Natural killer cell (primary cell): ENCODE measurements at regions not wholly inside any gene's neighbourhood (a gene's known extent, or its start where the extent isn't known, plus 50 kb on each side); places are given as distances from the start of the nearest gene placed in this dataset.

ENCODE experiments used
- ATAC-seq, 3 donors: fragments of 150-1000 bp in 2 of 3; fragments of 200-7000 bp in 1 of 3; cut with Tn5 transposase; 1 replicate in 1 of 3; 2 replicates in 2 of 3; pipeline ENCODE4 v1.10.0; 2021; ENCODE audit warnings: mild to moderate bottlenecking in 2 of 3, moderate library complexity in 2 of 3
- DNase-seq, 2 donors: peaks; one replicate each; pipeline versions ENCODE4 v3.0.0 to v3.0.0-alpha.2; 2013 to 2021; ENCODE audit warnings: mixed read lengths in 1 of 2
- H3K27ac ChIP-seq: one replicate; pipeline ENCODE4 v1.5.1; 2013; ENCODE audit warnings: mild to moderate bottlenecking, low read length
- H3K27me3 ChIP-seq: one replicate; pipeline ENCODE4 v1.6.1; 2013; ENCODE audit warnings: low read length; ENCODE audit not compliant: control insufficient read depth, insufficient read depth
- H3K36me3 ChIP-seq: one replicate; pipeline ENCODE4 v1.6.1; 2013; ENCODE audit warnings: low read length; ENCODE audit not compliant: control insufficient read depth, insufficient read depth
- H3K4me1 ChIP-seq: one replicate; pipeline ENCODE4 v1.6.1; 2013; ENCODE audit warnings: low read length; ENCODE audit not compliant: control insufficient read depth, insufficient read depth
- H3K4me3 ChIP-seq: one replicate; pipeline ENCODE4 v1.5.1; 2013; ENCODE audit warnings: low read length
- H3K9me3 ChIP-seq: one replicate; pipeline ENCODE4 v1.6.1; 2013; ENCODE audit warnings: low read length; ENCODE audit not compliant: control insufficient read depth, insufficient read depth
- H3K27ac Mint-ChIP-seq, 2 donors: one replicate each; pipeline ENCODE4 v1.8.0; 2022; ENCODE audit warnings: mild to moderate bottlenecking in 2 of 2, mixed read lengths in 2 of 2, moderate library complexity in 1 of 2
- H3K27me3 Mint-ChIP-seq, 2 donors: one replicate each; pipeline ENCODE4 v1.8.0; 2022; ENCODE audit warnings: low read depth in 2 of 2, mixed read lengths in 2 of 2
- H3K36me3 Mint-ChIP-seq: one replicate; pipeline ENCODE4 v1.8.0; 2022; ENCODE audit warnings: mixed read lengths
- H3K4me1 Mint-ChIP-seq, 2 donors: one replicate each; pipeline ENCODE4 v1.8.0; 2022; ENCODE audit warnings: mixed read lengths in 2 of 2
- H3K4me3 Mint-ChIP-seq: one replicate; pipeline ENCODE4 v1.8.0; 2022; ENCODE audit warnings: mild to moderate bottlenecking, moderate library complexity, mixed read lengths
- H3K9me3 Mint-ChIP-seq, 2 donors: one replicate each; pipeline ENCODE4 v1.8.0; 2022; ENCODE audit warnings: mixed read lengths in 2 of 2
- WGBS: methylation state at CpG from one replicate; pipeline ENCODE4 v1.1.7; 2013; ENCODE audit warnings: missing lambda C conversion rate; ENCODE audit not compliant: insufficient coverage; 5-methylcytosine and 5-hydroxymethylcytosine counted together
- intact Hi-C: fragments of 100-400 bp; cut with micrococcal nuclease; formaldehyde crosslinking; loops from one replicate; pipeline ENCODE4 v1.14.2; 2022
- TF ChIP-seq, protein P1 (sequence below): fragments of 200-600 bp; IDR thresholded peaks from one replicate; pipeline ENCODE4 v1.8.0; 2022; ENCODE audit warnings: antibody characterized with exemption

- no peak for DNase-seq
- Histone ChIP-seq H3K36me3 (no peaks in the 10 kb centered on the region), H3K27ac (no peak overlapping the region), H3K27me3 (no peaks in the 10 kb centered on the region), H3K9me3 (no peaks in the 10 kb centered on the region), H3K4me3 (no peak overlapping the region), H3K4me1 (no peaks in the 10 kb centered on the region)
- Mint-ChIP-seq H3K27me3 (no peaks in the 10 kb centered on the region), H3K27ac (no peak overlapping the region), H3K9me3 (no peaks in the 10 kb centered on the region), H3K4me1 (no peaks in the 10 kb centered on the region), H3K36me3 (no peaks in the 10 kb centered on the region), H3K4me3 (no peak overlapping the region)
- WGBS: 66% methylated on average over 4 of the region's 4 CpGs
- TF ChIP-seq, protein P1, sequence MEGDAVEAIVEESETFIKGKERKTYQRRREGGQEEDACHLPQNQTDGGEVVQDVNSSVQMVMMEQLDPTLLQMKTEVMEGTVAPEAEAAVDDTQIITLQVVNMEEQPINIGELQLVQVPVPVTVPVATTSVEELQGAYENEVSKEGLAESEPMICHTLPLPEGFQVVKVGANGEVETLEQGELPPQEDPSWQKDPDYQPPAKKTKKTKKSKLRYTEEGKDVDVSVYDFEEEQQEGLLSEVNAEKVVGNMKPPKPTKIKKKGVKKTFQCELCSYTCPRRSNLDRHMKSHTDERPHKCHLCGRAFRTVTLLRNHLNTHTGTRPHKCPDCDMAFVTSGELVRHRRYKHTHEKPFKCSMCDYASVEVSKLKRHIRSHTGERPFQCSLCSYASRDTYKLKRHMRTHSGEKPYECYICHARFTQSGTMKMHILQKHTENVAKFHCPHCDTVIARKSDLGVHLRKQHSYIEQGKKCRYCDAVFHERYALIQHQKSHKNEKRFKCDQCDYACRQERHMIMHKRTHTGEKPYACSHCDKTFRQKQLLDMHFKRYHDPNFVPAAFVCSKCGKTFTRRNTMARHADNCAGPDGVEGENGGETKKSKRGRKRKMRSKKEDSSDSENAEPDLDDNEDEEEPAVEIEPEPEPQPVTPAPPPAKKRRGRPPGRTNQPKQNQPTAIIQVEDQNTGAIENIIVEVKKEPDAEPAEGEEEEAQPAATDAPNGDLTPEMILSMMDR: no peak
- no peak for ATAC-seq
- intact Hi-C loops: no loop called here
Measured at GRCh38 chr2:128796321-128796720, 477.7 kb upstream of the HS6ST1 start.

GRCh38 chr2:128797092-128797491 lies 478.4 kb upstream of the HS6ST1 start:
- H3K4me3 Mint-ChIP-seq: no peak overlapping the region
- Histone ChIP-seq H3K36me3 (no peaks in the 10 kb centered on the region), H3K4me3 (no peak overlapping the region), H3K9me3 (no peaks in the 10 kb centered on the region), H3K4me1 (no peaks in the 10 kb centered on the region), H3K27me3 (no peaks in the 10 kb centered on the region), H3K27ac (no peak overlapping the region)
- peaks cover 0 to 5% of the 10 kb centered on the region in 2 donors for H3K27me3 Mint-ChIP-seq
- no peaks in the 10 kb centered on the region for H3K4me1 Mint-ChIP-seq
- no peaks in the 10 kb centered on the region for H3K9me3 Mint-ChIP-seq
- no peak for DNase-seq
- intact Hi-C loops: no loop called here
- no peak for ATAC-seq
- 73% methylated on average over 3 of the region's 4 CpGs for WGBS
- TF ChIP-seq, protein P1: no peak
- H3K27ac Mint-ChIP-seq: no peak overlapping the region
- no peaks in the 10 kb centered on the region for H3K36me3 Mint-ChIP-seq

DNA sequence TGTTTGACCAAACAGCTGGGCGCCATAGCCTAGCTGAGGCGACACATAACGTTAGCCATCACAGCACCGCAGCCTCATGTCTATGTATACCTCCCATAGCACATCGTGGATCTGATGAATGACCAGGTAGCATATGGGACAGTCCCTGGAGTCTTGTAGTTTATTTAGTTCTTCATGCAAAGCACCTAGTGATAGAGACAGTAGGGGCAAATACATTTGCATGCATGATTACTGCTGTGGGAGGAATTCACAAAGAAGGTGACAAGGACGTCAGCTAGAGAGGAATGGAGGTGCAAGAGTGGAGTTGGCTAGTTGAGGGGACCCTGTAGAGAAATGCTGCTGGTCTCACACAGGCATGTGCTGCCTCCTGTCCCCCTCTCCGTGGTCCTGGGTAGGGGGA lies 478.9 kb upstream of the HS6ST1 start:
- no peak overlapping the region for H3K27ac ChIP-seq
- ATAC-seq: no peak
- Mint-ChIP-seq H3K4me1 (no peaks in the 10 kb centered on the region), H3K27ac (no peak overlapping the region), H3K27me3 (peaks cover 0 to 10% of the 10 kb centered on the region in 2 donors), H3K36me3 (no peaks in the 10 kb centered on the region), H3K9me3 (no peaks in the 10 kb centered on the region), H3K4me3 (no peak overlapping the region)
- intact Hi-C loops: no loop called here
- no peaks in the 10 kb centered on the region for H3K36me3 ChIP-seq
- no peak for DNase-seq
- WGBS: 84% methylated on average over 7 of the region's 7 CpGs
- H3K9me3 ChIP-seq: no peaks in the 10 kb centered on the region
- TF ChIP-seq, protein P1: no peak
- no peak overlapping the region for H3K4me3 ChIP-seq
- no peaks in the 10 kb centered on the region for H3K4me1 ChIP-seq
- no peaks in the 10 kb centered on the region for H3K27me3 ChIP-seq

GRCh38 chr2:128797937-128798336 lies 479.3 kb upstream of the HS6ST1 start:
- TF ChIP-seq, protein P1: no peak
- DNase-seq (no peak), ATAC-seq (no peak)
- intact Hi-C loops: no loop called here
- no peaks in the 10 kb centered on the region for H3K9me3 ChIP-seq
- Mint-ChIP-seq H3K36me3 (no peaks in the 10 kb centered on the region), H3K27ac (no peak overlapping the region), H3K4me1 (no peaks in the 10 kb centered on the region), H3K4me3 (no peak overlapping the region), H3K27me3 (peaks cover 0 to 12% of the 10 kb centered on the region in 2 donors), H3K9me3 (no peaks in the 10 kb centered on the region)
- no peak overlapping the region for H3K27ac ChIP-seq
- H3K36me3 ChIP-seq: no peaks in the 10 kb centered on the region
- no peak overlapping the region for H3K4me3 ChIP-seq
- no peaks in the 10 kb centered on the region for H3K4me1 ChIP-seq
- WGBS: 69% methylated on average over 6 of the region's 6 CpGs
- no peaks in the 10 kb centered on the region for H3K27me3 ChIP-seq
